GM23338 (cell line): ENCODE measurements at regions not wholly inside any gene's neighbourhood (a gene's known extent, or its start where the extent isn't known, plus 50 kb on each side); places are given as distances from the start of the nearest gene placed in this dataset.

Experiments used
- ATAC-seq: fragments of 200-7000 bp; cut with Tn5 transposase; 3 replicates; pipeline ENCODE4 v1.9.1; 2020
- DNase-seq: peaks from one replicate; pipeline ENCODE4 v3.0.0-alpha.2; 2015; ENCODE audit warnings: low spot score
- H2AFZ ChIP-seq: fragments of 200-600 bp; sonication (generic); 2 replicates; pipeline ENCODE4 v1.8.0; 2016; ENCODE audit warnings: antibody characterized with exemption, mild to moderate bottlenecking, moderate library complexity
- H3F3A ChIP-seq: fragments of 200-600 bp; sonication (generic); replicated peaks from 2 replicates; pipeline ENCODE4 v1.8.0; 2017; ENCODE audit warnings: antibody characterized with exemption, mixed run types, low read depth
- H3K27ac ChIP-seq: fragments of 200-600 bp; sonication (generic); 2 replicates; pipeline ENCODE4 v1.6.1; 2016; ENCODE audit warnings: low read depth
- H3K27me3 ChIP-seq: fragments of 200-600 bp; sonication (generic); 2 replicates; pipeline ENCODE4 v1.8.0; 2016; ENCODE audit warnings: mild to moderate bottlenecking, mixed run types, moderate library complexity; ENCODE audit not compliant: insufficient read depth
- H3K36me3 ChIP-seq: fragments of 200-600 bp; sonication (generic); 2 replicates; pipeline ENCODE4 v1.8.0; 2016; ENCODE audit warnings: mild to moderate bottlenecking; ENCODE audit not compliant: insufficient read depth
- H3K4me1 ChIP-seq: fragments of 200-600 bp; sonication (generic); 2 replicates; pipeline ENCODE4 v1.8.0; 2016; ENCODE audit warnings: mild to moderate bottlenecking, moderate library complexity; ENCODE audit not compliant: insufficient read depth
- H3K4me2 ChIP-seq: fragments of 200-600 bp; sonication (generic); 2 replicates; pipeline ENCODE4 v1.7.1; 2017; ENCODE audit warnings: mixed run types
- H3K4me3 ChIP-seq: fragments of 200-600 bp; sonication (generic); 2 replicates; pipeline ENCODE4 v1.6.1; 2016; ENCODE audit warnings: mixed run types
- H3K79me2 ChIP-seq: fragments of 200-600 bp; sonication (generic); replicated peaks from 2 replicates; pipeline ENCODE4 v1.8.0; 2017; ENCODE audit warnings: mild to moderate bottlenecking; ENCODE audit not compliant: insufficient read depth
- H3K9me2 ChIP-seq: fragments of 200-600 bp; sonication (generic); 2 replicates; pipeline ENCODE4 v1.8.0; 2017; ENCODE audit not compliant: insufficient read depth
- H4K20me1 ChIP-seq: fragments of 200-600 bp; sonication (generic); replicated peaks from 2 replicates; pipeline ENCODE4 v1.8.0; 2017; ENCODE audit warnings: mild to moderate bottlenecking; ENCODE audit not compliant: insufficient read depth
- H3K27ac Mint-ChIP-seq: 2 replicates; pipeline ENCODE4 v1.8.0; 2020; ENCODE audit warnings: inconsistent platforms, mild to moderate bottlenecking, moderate library complexity, mixed read lengths
- H3K27me3 Mint-ChIP-seq: 3 replicates; pipeline ENCODE4 v1.8.0; 2022; ENCODE audit warnings: low read depth, mild to moderate bottlenecking, moderate library complexity, mixed read lengths, inconsistent platforms; ENCODE audit not compliant: insufficient read depth, poor library complexity
- H3K36me3 Mint-ChIP-seq: 3 replicates; pipeline ENCODE4 v1.8.0; 2021; ENCODE audit warnings: low read depth, mild to moderate bottlenecking, inconsistent platforms, moderate library complexity, mixed read lengths
- H3K4me1 Mint-ChIP-seq: 3 replicates; pipeline ENCODE4 v1.8.0; 2020; ENCODE audit warnings: mild to moderate bottlenecking, inconsistent platforms, mixed read lengths
- H3K4me3 Mint-ChIP-seq: 3 replicates; pipeline ENCODE4 v1.8.0; 2021; ENCODE audit warnings: moderate library complexity, mild to moderate bottlenecking, inconsistent platforms, mixed read lengths
- H3K9me3 Mint-ChIP-seq: 3 replicates; pipeline ENCODE4 v1.8.0; 2020; ENCODE audit warnings: moderate library complexity, mild to moderate bottlenecking, inconsistent platforms, mixed read lengths
- POLR2AphosphoS5 ChIP-seq: IDR thresholded peaks from 2 replicates; pipeline ENCODE4 v1.6.1; 2016; ENCODE audit warnings: antibody characterized with exemption, low read depth
- TF ChIP-seq, protein P1 (sequence below), 2 experiments: fragments of 200-600 bp in 1 of 2; sonication (generic) in 1 of 2; conservative IDR thresholded peaks; 2 replicates each; pipeline versions ENCODE4 v1.5.1 to v1.6.1; 2016 to 2017; ENCODE audit warnings: antibody characterized with exemption in 2 of 2, low read depth in 2 of 2, mild to moderate bottlenecking in 2 of 2, moderate library complexity in 1 of 2
- TF ChIP-seq, protein P2 (sequence below): IDR thresholded peaks from 2 replicates; pipeline ENCODE4 v1.6.1; 2016; ENCODE audit warnings: antibody characterized with exemption
- TF ChIP-seq, protein P3 (sequence below): IDR thresholded peaks from one replicate; pipeline ENCODE4 v1.6.1; 2018; ENCODE audit warnings: antibody characterized with exemption; ENCODE audit not compliant: unreplicated experiment

DNA sequence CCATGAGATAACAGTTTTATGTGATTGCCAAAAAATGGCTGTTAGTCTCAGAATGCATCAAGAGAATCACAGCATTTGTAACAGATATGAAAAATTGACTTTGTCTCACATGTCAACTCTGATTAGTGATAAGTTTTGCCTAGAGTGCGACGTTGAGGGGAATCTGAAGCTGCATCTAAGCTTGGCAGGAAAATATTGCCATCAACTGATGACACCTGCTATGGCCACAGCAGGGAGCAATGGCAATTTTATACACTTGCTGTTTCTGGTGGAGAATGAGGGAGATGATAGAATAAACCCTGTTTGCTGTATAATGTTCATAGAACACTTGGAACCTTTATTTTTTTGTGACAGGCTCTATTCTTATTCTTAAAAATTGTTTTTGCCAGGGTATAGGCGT, 205.4 kb upstream of the GNPDA2 start:
- H4K20me1 ChIP-seq: no peaks in the 10 kb centered on the region
- no peaks in the 10 kb centered on the region for H3K4me1 ChIP-seq
- H2AFZ ChIP-seq: no peak overlapping the region
- TF ChIP-seq, protein P1, sequence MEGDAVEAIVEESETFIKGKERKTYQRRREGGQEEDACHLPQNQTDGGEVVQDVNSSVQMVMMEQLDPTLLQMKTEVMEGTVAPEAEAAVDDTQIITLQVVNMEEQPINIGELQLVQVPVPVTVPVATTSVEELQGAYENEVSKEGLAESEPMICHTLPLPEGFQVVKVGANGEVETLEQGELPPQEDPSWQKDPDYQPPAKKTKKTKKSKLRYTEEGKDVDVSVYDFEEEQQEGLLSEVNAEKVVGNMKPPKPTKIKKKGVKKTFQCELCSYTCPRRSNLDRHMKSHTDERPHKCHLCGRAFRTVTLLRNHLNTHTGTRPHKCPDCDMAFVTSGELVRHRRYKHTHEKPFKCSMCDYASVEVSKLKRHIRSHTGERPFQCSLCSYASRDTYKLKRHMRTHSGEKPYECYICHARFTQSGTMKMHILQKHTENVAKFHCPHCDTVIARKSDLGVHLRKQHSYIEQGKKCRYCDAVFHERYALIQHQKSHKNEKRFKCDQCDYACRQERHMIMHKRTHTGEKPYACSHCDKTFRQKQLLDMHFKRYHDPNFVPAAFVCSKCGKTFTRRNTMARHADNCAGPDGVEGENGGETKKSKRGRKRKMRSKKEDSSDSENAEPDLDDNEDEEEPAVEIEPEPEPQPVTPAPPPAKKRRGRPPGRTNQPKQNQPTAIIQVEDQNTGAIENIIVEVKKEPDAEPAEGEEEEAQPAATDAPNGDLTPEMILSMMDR (conservative IDR thresholded peaks at IDR 0.05; ENCODE audit: low read depth in 2 of 2): no peak
- no peaks in the 10 kb centered on the region for H3K36me3 ChIP-seq
- H3K4me2 ChIP-seq: no peak overlapping the region
- Mint-ChIP-seq H3K36me3 (no peaks in the 10 kb centered on the region), H3K27me3 (no peaks in the 10 kb centered on the region), H3K27ac (no peak overlapping the region), H3K4me3 (no peak overlapping the region), H3K9me3 (peaks cover 15% of the 10 kb centered on the region; the same call in 2 of the 3 replicates), H3K4me1 (no peaks in the 10 kb centered on the region)
- H3K27me3 ChIP-seq: no peaks in the 10 kb centered on the region
- no peak for ATAC-seq
- no peak overlapping the region for H3K4me3 ChIP-seq
- H3F3A ChIP-seq: no peaks in the 10 kb centered on the region
- no peak overlapping the region for H3K27ac ChIP-seq
- H3K9me2 ChIP-seq: no peaks in the 10 kb centered on the region
- no peaks in the 10 kb centered on the region for H3K79me2 ChIP-seq
- no peak for DNase-seq

DNA sequence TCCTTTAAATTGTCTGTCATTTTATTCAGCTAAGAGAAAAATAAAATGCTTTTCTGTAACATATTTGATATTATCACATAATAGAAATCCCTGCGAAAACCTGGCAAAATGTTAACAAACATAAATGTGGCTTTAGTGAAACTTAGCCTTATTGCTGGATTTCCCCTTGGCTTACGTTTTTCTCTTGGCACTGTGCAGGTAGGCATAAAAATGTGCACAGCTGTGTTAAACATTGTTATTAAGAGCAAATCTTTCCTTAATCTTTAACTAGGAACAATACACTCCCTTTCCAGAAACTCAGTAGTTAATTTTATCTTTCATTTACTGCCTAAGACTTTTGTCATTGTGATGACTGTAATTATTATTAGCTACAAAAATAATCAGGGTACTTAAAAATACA, 202.4 kb upstream of the GNPDA2 start:
- H3K9me2 ChIP-seq: no peaks in the 10 kb centered on the region
- Mint-ChIP-seq H3K9me3 (peaks cover 9% of the 10 kb centered on the region; the same call in 1 of the 3 replicates), H3K36me3 (no peaks in the 10 kb centered on the region), H3K4me1 (peaks cover 2% of the 10 kb centered on the region; the same call in 1 of the 3 replicates), H3K27ac (no peak overlapping the region), H3K4me3 (no peak overlapping the region), H3K27me3 (no peaks in the 10 kb centered on the region)
- H2AFZ ChIP-seq: no peak overlapping the region
- ATAC-seq: no peak
- no peaks in the 10 kb centered on the region for H3K79me2 ChIP-seq
- DNase-seq: no peak
- no peak overlapping the region for H3K4me3 ChIP-seq
- TF ChIP-seq, protein P2, sequence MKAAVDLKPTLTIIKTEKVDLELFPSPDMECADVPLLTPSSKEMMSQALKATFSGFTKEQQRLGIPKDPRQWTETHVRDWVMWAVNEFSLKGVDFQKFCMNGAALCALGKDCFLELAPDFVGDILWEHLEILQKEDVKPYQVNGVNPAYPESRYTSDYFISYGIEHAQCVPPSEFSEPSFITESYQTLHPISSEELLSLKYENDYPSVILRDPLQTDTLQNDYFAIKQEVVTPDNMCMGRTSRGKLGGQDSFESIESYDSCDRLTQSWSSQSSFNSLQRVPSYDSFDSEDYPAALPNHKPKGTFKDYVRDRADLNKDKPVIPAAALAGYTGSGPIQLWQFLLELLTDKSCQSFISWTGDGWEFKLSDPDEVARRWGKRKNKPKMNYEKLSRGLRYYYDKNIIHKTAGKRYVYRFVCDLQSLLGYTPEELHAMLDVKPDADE: no peak
- no peak for TF ChIP-seq POLR2AphosphoS5
- TF ChIP-seq, protein P3, sequence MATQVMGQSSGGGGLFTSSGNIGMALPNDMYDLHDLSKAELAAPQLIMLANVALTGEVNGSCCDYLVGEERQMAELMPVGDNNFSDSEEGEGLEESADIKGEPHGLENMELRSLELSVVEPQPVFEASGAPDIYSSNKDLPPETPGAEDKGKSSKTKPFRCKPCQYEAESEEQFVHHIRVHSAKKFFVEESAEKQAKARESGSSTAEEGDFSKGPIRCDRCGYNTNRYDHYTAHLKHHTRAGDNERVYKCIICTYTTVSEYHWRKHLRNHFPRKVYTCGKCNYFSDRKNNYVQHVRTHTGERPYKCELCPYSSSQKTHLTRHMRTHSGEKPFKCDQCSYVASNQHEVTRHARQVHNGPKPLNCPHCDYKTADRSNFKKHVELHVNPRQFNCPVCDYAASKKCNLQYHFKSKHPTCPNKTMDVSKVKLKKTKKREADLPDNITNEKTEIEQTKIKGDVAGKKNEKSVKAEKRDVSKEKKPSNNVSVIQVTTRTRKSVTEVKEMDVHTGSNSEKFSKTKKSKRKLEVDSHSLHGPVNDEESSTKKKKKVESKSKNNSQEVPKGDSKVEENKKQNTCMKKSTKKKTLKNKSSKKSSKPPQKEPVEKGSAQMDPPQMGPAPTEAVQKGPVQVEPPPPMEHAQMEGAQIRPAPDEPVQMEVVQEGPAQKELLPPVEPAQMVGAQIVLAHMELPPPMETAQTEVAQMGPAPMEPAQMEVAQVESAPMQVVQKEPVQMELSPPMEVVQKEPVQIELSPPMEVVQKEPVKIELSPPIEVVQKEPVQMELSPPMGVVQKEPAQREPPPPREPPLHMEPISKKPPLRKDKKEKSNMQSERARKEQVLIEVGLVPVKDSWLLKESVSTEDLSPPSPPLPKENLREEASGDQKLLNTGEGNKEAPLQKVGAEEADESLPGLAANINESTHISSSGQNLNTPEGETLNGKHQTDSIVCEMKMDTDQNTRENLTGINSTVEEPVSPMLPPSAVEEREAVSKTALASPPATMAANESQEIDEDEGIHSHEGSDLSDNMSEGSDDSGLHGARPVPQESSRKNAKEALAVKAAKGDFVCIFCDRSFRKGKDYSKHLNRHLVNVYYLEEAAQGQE: no peak
- H3K27ac ChIP-seq: no peak overlapping the region
- H3K27me3 ChIP-seq: no peaks in the 10 kb centered on the region
- no peaks in the 10 kb centered on the region for H4K20me1 ChIP-seq
- no peaks in the 10 kb centered on the region for H3F3A ChIP-seq
- no peak overlapping the region for H3K4me2 ChIP-seq
- H3K4me1 ChIP-seq: no peaks in the 10 kb centered on the region
- H3K36me3 ChIP-seq: no peaks in the 10 kb centered on the region
